ENCODE measurements at regions not wholly inside any gene's neighbourhood (a gene's known extent, or its start where the extent isn't known, plus 50 kb on each side); places are given as distances from the start of the nearest gene placed in this dataset.

DNA sequence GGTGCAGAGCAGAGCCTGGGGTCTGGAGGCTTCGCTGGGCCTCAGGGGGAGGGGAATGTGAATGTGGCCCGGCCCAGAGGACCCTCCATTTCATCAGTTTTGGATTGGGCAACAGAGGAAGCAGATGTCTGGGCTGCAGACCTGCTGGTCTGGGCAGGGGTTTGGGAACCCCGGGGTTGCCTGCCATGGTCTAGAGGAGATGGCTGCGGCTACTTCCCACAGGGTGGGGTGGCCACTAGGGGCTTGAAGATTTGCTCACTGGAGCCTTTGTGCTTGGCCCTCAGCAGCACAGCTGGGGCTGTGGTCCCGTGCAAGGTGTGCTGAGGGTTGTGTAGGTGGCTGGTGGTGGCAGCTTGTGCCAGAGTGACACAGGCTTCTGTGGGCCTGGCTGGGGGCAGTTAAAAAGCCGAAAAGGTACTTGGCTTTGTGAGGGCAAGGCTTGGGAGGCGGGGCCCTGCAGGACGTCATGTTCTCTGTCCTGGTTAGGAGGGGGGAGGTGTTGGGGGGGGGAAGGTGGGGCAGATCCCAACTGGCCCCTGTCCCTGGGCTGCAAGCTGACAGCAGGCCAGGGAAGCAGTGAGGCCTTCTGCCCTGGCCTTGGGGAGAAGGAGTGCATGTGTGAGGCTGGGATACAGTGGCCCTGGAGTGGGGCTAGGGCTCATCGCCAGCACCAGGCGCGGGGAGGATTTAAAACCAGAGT is 98.0 kb downstream of the KPNA2 start:
- BruUV-seq (replicated peaks), result no TSS peak
- no peak overlapping the region for H3K4me2 ChIP-seq
- H3K4me3 ChIP-seq, result no peak overlapping the region
- no peaks in the 10 kb centered on the region for H3K27me3 ChIP-seq (ENCODE audit: insufficient read depth, low read depth)
- no peaks in the 10 kb centered on the region for H3F3A ChIP-seq (ENCODE audit: insufficient read depth, low read depth)
- no peaks in the 10 kb centered on the region for H3K79me2 ChIP-seq (ENCODE audit: low read depth)
- H2AFZ ChIP-seq, result no peak overlapping the region
- no peaks in the 10 kb centered on the region for H3K36me3 ChIP-seq (ENCODE audit: low read depth)
- intact Hi-C loops (cut with micrococcal nuclease; ENCODE audit: unreplicated experiment), result no loop called here
- no peak overlapping the region for H3K27ac ChIP-seq
- TF ChIP-seq, protein P1, sequence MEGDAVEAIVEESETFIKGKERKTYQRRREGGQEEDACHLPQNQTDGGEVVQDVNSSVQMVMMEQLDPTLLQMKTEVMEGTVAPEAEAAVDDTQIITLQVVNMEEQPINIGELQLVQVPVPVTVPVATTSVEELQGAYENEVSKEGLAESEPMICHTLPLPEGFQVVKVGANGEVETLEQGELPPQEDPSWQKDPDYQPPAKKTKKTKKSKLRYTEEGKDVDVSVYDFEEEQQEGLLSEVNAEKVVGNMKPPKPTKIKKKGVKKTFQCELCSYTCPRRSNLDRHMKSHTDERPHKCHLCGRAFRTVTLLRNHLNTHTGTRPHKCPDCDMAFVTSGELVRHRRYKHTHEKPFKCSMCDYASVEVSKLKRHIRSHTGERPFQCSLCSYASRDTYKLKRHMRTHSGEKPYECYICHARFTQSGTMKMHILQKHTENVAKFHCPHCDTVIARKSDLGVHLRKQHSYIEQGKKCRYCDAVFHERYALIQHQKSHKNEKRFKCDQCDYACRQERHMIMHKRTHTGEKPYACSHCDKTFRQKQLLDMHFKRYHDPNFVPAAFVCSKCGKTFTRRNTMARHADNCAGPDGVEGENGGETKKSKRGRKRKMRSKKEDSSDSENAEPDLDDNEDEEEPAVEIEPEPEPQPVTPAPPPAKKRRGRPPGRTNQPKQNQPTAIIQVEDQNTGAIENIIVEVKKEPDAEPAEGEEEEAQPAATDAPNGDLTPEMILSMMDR (conservative IDR thresholded peaks at IDR 0.05), result no peak
- no peak for TF ChIP-seq EZH2 (IDR thresholded peaks at IDR 0.05; ENCODE audit: low read depth)
- H3K9me2 ChIP-seq (ENCODE audit: insufficient read depth), result no peaks in the 10 kb centered on the region
- ChIA-PET CTCF (no interaction called here), POLR2A (ENCODE audit: unreplicated experiment) (no interaction called here)
- H3K9me3 ChIP-seq (ENCODE audit: insufficient read depth, low read depth), result no peaks in the 10 kb centered on the region
- H4K20me1 ChIP-seq (ENCODE audit: insufficient read depth), result no peaks in the 10 kb centered on the region
- H3K4me1 ChIP-seq (replicated peaks; ENCODE audit: insufficient read depth), result no peaks in the 10 kb centered on the region
- no peak for DNase-seq

DNA sequence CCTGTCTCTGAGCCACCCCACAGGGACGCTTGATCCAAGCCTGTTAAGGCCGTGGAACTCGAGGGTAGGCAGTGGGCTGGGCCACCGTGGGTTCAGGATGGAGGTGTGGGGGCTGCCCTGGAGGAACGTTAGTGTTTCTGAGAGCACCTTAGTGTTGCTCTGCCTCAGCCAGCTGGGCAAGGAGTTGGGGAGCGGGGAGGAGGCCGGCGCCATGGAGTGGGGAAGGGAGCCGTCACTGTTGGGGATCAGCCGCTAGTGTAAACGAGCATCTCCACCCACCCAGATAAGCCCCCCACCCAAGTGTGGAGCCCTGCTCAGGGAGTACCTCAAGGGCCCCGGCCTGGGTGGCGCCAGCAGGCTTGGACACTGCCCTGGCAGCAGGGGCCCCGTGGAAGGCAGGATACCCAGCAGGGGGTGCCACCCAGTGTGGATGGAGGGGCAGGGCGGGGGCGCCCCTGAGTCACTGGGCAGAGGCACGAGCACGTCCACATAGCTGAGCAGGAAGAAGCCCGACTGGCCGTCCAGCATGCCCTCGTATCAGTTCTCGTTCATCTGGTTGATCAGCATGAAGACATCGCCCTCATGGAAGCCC is 98.6 kb downstream of the KPNA2 start:
- no TSS peak for BruUV-seq (replicated peaks)
- no peaks in the 10 kb centered on the region for H3K9me2 ChIP-seq (ENCODE audit: insufficient read depth)
- no peaks in the 10 kb centered on the region for H3K79me2 ChIP-seq (ENCODE audit: low read depth)
- no peaks in the 10 kb centered on the region for H3F3A ChIP-seq (ENCODE audit: insufficient read depth, low read depth)
- H4K20me1 ChIP-seq (ENCODE audit: insufficient read depth), result no peaks in the 10 kb centered on the region
- no peaks in the 10 kb centered on the region for H3K9me3 ChIP-seq (ENCODE audit: insufficient read depth, low read depth)
- H3K27ac ChIP-seq, result no peak overlapping the region
- ChIA-PET POLR2A (ENCODE audit: unreplicated experiment) (no interaction called here), CTCF (no interaction called here)
- H3K4me2 ChIP-seq, result no peak overlapping the region
- H3K4me1 ChIP-seq (replicated peaks; ENCODE audit: insufficient read depth), result no peaks in the 10 kb centered on the region
- no peaks in the 10 kb centered on the region for H3K27me3 ChIP-seq (ENCODE audit: insufficient read depth, low read depth)
- no peak for TF ChIP-seq EZH2 (IDR thresholded peaks at IDR 0.05; ENCODE audit: low read depth)
- TF ChIP-seq, protein P1 (conservative IDR thresholded peaks at IDR 0.05), result no peak
- H2AFZ ChIP-seq, result no peak overlapping the region
- no peak for DNase-seq
- H3K4me3 ChIP-seq, result no peak overlapping the region
- intact Hi-C loops (cut with micrococcal nuclease; ENCODE audit: unreplicated experiment), result no loop called here
- no peaks in the 10 kb centered on the region for H3K36me3 ChIP-seq (ENCODE audit: low read depth)

DNA sequence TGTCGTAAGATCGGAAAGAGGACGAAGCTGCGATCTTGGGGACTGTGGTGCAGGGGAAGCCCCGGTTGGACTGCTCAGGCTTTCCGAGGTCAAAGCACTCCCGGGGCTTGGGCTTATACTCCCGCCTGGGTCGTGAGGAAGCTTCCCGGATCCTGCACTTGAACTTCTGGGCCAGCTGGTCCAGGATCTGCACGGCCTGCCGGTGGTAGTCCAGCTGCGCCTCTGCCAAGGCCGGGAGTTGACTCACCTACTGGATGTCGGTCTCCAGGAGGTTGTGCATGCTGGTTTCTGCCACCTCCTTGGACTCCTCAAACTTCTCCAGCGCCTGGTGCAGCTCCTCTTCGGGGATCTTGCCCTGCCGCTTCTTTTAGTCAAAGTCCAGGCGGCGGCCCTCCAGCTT is 99.2 kb downstream of the KPNA2 start:
- H3K4me2 ChIP-seq, result no peak overlapping the region
- H3F3A ChIP-seq (ENCODE audit: insufficient read depth, low read depth), result no peaks in the 10 kb centered on the region
- H3K9me3 ChIP-seq (ENCODE audit: insufficient read depth, low read depth), result no peaks in the 10 kb centered on the region
- H3K9me2 ChIP-seq (ENCODE audit: insufficient read depth), result no peaks in the 10 kb centered on the region
- no peaks in the 10 kb centered on the region for H3K27me3 ChIP-seq (ENCODE audit: insufficient read depth, low read depth)
- BruUV-seq (replicated peaks), result no TSS peak
- no peak overlapping the region for H3K27ac ChIP-seq
- no peak for DNase-seq
- ChIA-PET CTCF (no interaction called here), POLR2A (ENCODE audit: unreplicated experiment) (no interaction called here)
- TF ChIP-seq, protein P1 (conservative IDR thresholded peaks at IDR 0.05), result no peak
- TF ChIP-seq EZH2 (IDR thresholded peaks at IDR 0.05; ENCODE audit: low read depth), result no peak
- no peaks in the 10 kb centered on the region for H3K36me3 ChIP-seq (ENCODE audit: low read depth)
- H3K4me3 ChIP-seq, result no peak overlapping the region
- H4K20me1 ChIP-seq (ENCODE audit: insufficient read depth), result no peaks in the 10 kb centered on the region
- H3K79me2 ChIP-seq (ENCODE audit: low read depth), result no peaks in the 10 kb centered on the region
- no peaks in the 10 kb centered on the region for H3K4me1 ChIP-seq (replicated peaks; ENCODE audit: insufficient read depth)
- intact Hi-C loops (cut with micrococcal nuclease; ENCODE audit: unreplicated experiment), result no loop called here
- H2AFZ ChIP-seq, result no peak overlapping the region

Measured in PC-9 (cell line).